IMR-90 (cell line): ENCODE measurements at regions not wholly inside any gene's neighbourhood (a gene's known extent, or its start where the extent isn't known, plus 50 kb on each side); places are given as distances from the start of the nearest gene placed in this dataset.

Experiments
- ATAC-seq: fragments of 200-7000 bp; cut with Tn5 transposase; 2 replicates; pipeline ENCODE4 v1.9.1; 2020; ENCODE audit warnings: low read depth, mild to moderate bottlenecking, moderate library complexity
- BruUV-seq: library from RNA; stranded (reverse); fragments of 400-500 nt; replicated peaks from 2 replicates; lab custom pipeline; 2021; lab: Mats Ljungman, UMichigan
- CTCF ChIA-PET: fragments of 300-600 bp; formaldehyde crosslinking; extraction: SDS; loops from one replicate; lab custom pipeline; 2021; ENCODE audit warnings: antibody characterized with exemption; lab: Yijun Ruan, JAX
- POLR2A ChIA-PET: fragments of 300-600 bp; sonication (Branson Sonifier 250); formaldehyde crosslinking; loops from one replicate; lab custom pipeline; 2022; ENCODE audit warnings: antibody characterized with exemption; ENCODE audit not compliant: unreplicated experiment; lab: Charles Lee
- DNase-seq: peaks from one replicate; pipeline ENCODE4 v3.0.0; 2013
- H2AFZ ChIP-seq: replicated peaks from 2 replicates; pipeline ENCODE3; 2013; ENCODE audit warnings: low read length, mild to moderate bottlenecking; ENCODE audit not compliant: poor library complexity
- H2AK5ac ChIP-seq: 2 replicates; pipeline ENCODE4 v1.6.1; 2013; ENCODE audit warnings: low read depth, low read length, inconsistent platforms
- H2AK9ac ChIP-seq: replicated peaks from 2 replicates; pipeline ENCODE3; 2013; ENCODE audit warnings: mild to moderate bottlenecking, low read depth, low read length, moderate library complexity; ENCODE audit not compliant: poor library complexity
- H2BK120ac ChIP-seq: 2 replicates; pipeline ENCODE4 v1.6.1; 2013; ENCODE audit warnings: low read depth, low read length, inconsistent platforms
- H2BK15ac ChIP-seq: 3 replicates; pipeline ENCODE4 v1.6.1; 2013; ENCODE audit warnings: low read depth, low read length, inconsistent platforms
- H2BK20ac ChIP-seq: 2 replicates; pipeline ENCODE4 v1.6.1; 2013; ENCODE audit warnings: low read depth, mild to moderate bottlenecking, inconsistent platforms, low read length, moderate library complexity
- H2BK5ac ChIP-seq: 2 replicates; pipeline ENCODE4 v1.6.1; 2013; ENCODE audit warnings: mild to moderate bottlenecking, low read depth, low read length, inconsistent platforms; ENCODE audit not compliant: poor library complexity, severe bottlenecking
- H3K14ac ChIP-seq: replicated peaks from 2 replicates; pipeline ENCODE4 v1.6.1; 2013; ENCODE audit warnings: low read depth, low read length, inconsistent platforms
- H3K18ac ChIP-seq: 2 replicates; pipeline ENCODE4 v1.6.1; 2013; ENCODE audit warnings: low read depth, low read length, control low read depth
- H3K23ac ChIP-seq: 2 replicates; pipeline ENCODE4 v1.6.1; 2013; ENCODE audit warnings: low read depth, low read length, inconsistent platforms
- H3K27ac ChIP-seq: 2 replicates; pipeline ENCODE4 v1.5.1; 2013; ENCODE audit warnings: mild to moderate bottlenecking, control low read depth, low read length; ENCODE audit not compliant: insufficient read depth
- H3K27me3 ChIP-seq: 2 replicates; pipeline ENCODE4 v1.6.1; 2013; ENCODE audit warnings: low read length; ENCODE audit not compliant: control insufficient read depth, insufficient read depth
- H3K36me3 ChIP-seq: 2 replicates; pipeline ENCODE4 v1.6.1; 2013; ENCODE audit warnings: low read length, mixed read lengths; ENCODE audit not compliant: control insufficient read depth, insufficient read depth
- H3K4ac ChIP-seq: 2 replicates; pipeline ENCODE4 v1.6.1; 2013; ENCODE audit warnings: low read depth, low read length, inconsistent platforms
- H3K4me1 ChIP-seq: 2 replicates; pipeline ENCODE4 v1.6.1; 2013; ENCODE audit warnings: low read length, mixed read lengths; ENCODE audit not compliant: control insufficient read depth, insufficient read depth
- H3K4me2 ChIP-seq: 2 replicates; pipeline ENCODE4 v1.6.1; 2013; ENCODE audit warnings: low read depth, mild to moderate bottlenecking, control low read depth, low read length, moderate library complexity
- H3K4me3 ChIP-seq: 2 replicates; pipeline ENCODE4 v1.5.1; 2013; ENCODE audit warnings: low read depth, mild to moderate bottlenecking, control low read depth, low read length, moderate library complexity; ENCODE audit not compliant: insufficient read depth
- H3K56ac ChIP-seq: 2 replicates; pipeline ENCODE4 v1.6.1; 2013; ENCODE audit warnings: low read length, inconsistent platforms; ENCODE audit not compliant: insufficient read depth; ENCODE audit errors: extremely low read depth
- H3K79me1 ChIP-seq, 2 experiments: 2 replicates each; pipeline ENCODE4 v1.6.1; 2013; ENCODE audit warnings: low read length in 2 of 2, inconsistent platforms in 1 of 2, low read depth in 1 of 2
- H3K9ac ChIP-seq: 2 replicates; pipeline ENCODE4 v1.6.1; 2013; ENCODE audit warnings: low read depth, low read length, control low read depth
- H3K9me1 ChIP-seq: 2 replicates; pipeline ENCODE4 v1.6.1; 2013; ENCODE audit warnings: low read length, inconsistent platforms; ENCODE audit not compliant: insufficient read depth
- H3K9me3 ChIP-seq: 2 replicates; pipeline ENCODE4 v1.6.1; 2013; ENCODE audit warnings: low read length; ENCODE audit not compliant: control insufficient read depth, insufficient read depth
- H4K20me1 ChIP-seq: 2 replicates; pipeline ENCODE4 v1.6.1; 2013; ENCODE audit warnings: low read length, inconsistent platforms; ENCODE audit not compliant: insufficient read depth
- H4K5ac ChIP-seq: 2 replicates; pipeline ENCODE4 v1.6.1; 2013; ENCODE audit warnings: mild to moderate bottlenecking, low read depth, low read length, control low read depth
- H4K8ac ChIP-seq, 2 experiments: 2 replicates each; pipeline ENCODE4 v1.6.1; 2013; ENCODE audit warnings: low read depth in 2 of 2, low read length in 2 of 2, control low read depth in 1 of 2, inconsistent platforms in 1 of 2
- H4K91ac ChIP-seq: 2 replicates; pipeline ENCODE4 v1.6.1; 2013; ENCODE audit warnings: low read depth, low read length, inconsistent platforms; ENCODE audit not compliant: insufficient read depth
- BHLHE40 ChIP-seq: fragments of 150-350 bp; IDR thresholded peaks from 2 replicates; pipeline ENCODE4 v1.6.1; 2016; ENCODE audit warnings: mild to moderate bottlenecking, low read depth, low read length
- MAFK ChIP-seq: IDR thresholded peaks from 2 replicates; pipeline ENCODE4 v1.6.1; 2012; ENCODE audit warnings: low read depth, low read length, improper control_type of control experiment
- MXI1 ChIP-seq: IDR thresholded peaks from 2 replicates; pipeline ENCODE4 v1.6.1; 2012; ENCODE audit warnings: low read depth, mild to moderate bottlenecking, low read length, moderate library complexity, borderline replicate concordance
- NFE2L2 ChIP-seq: fragments of 150-350 bp; IDR thresholded peaks from 2 replicates; pipeline ENCODE4 v1.6.1; 2016; ENCODE audit warnings: low read depth, mild to moderate bottlenecking, low read length
- RAD21 ChIP-seq: IDR thresholded peaks from 2 replicates; pipeline ENCODE4 v1.6.1; 2012; ENCODE audit warnings: low read length, improper control_type of control experiment
- RFX5 ChIP-seq: IDR thresholded peaks from 2 replicates; pipeline ENCODE4 v1.8.0; 2012; ENCODE audit warnings: low read depth, mild to moderate bottlenecking, low read length, moderate library complexity
- WGBS, 2 experiments: methylation state at CpG; one replicate each; pipeline versions ENCODE4 v1.1.5 to v1.1.7; 2013; ENCODE audit warnings: missing lambda C conversion rate in 2 of 2; ENCODE audit not compliant: insufficient read length in 1 of 2; ENCODE audit errors: extremely low coverage in 2 of 2; 5-methylcytosine and 5-hydroxymethylcytosine counted together
- dilution Hi-C: fragments of 300-500 bp; cut with HindIII; formaldehyde crosslinking; loops from one replicate; pipeline ENCODE4 v1.14.3; 2018; ENCODE audit warnings: low sequenced_read_pairs; ENCODE audit not compliant: unreplicated experiment
- in situ Hi-C: fragments of 300-500 bp; cut with MboI; formaldehyde crosslinking; loops from 3 replicates; pipeline ENCODE4 v1.14.3; 2019; ENCODE audit warnings: low sequenced_read_pairs, inconsistent platforms, mixed read lengths
- intact Hi-C: fragments of 100-400 bp; cut with micrococcal nuclease; formaldehyde crosslinking; loops from 2 replicates; pipeline ENCODE4 v1.10.0; 2022

- TF ChIP-seq NFE2L2 (no peak), BHLHE40 (no peak), RAD21 (no peak), MXI1 (no peak), RFX5 (no peak), MAFK (0 out of 2 replicates have a peak, but pooled peaks have one; percentile 18)
- H2BK5ac ChIP-seq = no peak overlapping the region
- POLR2A ChIA-PET = no interaction called here
- H3K27me3 ChIP-seq = no peaks in the 10 kb centered on the region
- no peak overlapping the region for H3K27ac ChIP-seq
- H3K56ac ChIP-seq = no peak overlapping the region
- CTCF ChIA-PET = no interaction called here
- H3K4me2 ChIP-seq = no peak overlapping the region
- H3K9ac ChIP-seq = no peak overlapping the region
- H3K9me3 ChIP-seq = peaks cover 7% of the 10 kb centered on the region
- no peak overlapping the region for H2AK9ac ChIP-seq
- H3K4me1 ChIP-seq = no peaks in the 10 kb centered on the region
- no peaks in the 10 kb centered on the region for H3K36me3 ChIP-seq
- H2BK15ac ChIP-seq = no peak overlapping the region
- no peak overlapping the region for H2BK20ac ChIP-seq
- no peak overlapping the region for H4K5ac ChIP-seq
- no peaks in the 10 kb centered on the region for H3K9me1 ChIP-seq
- BruUV-seq = no TSS peak
- H4K20me1 ChIP-seq = no peaks in the 10 kb centered on the region
- H3K18ac ChIP-seq = no peak overlapping the region
- no peak overlapping the region for H2AFZ ChIP-seq
- intact Hi-C loops (no loop called here), dilution Hi-C loops (no loop called here), in situ Hi-C loops (no loop called here)
- no peak overlapping the region for H4K8ac ChIP-seq
- H3K4me3 ChIP-seq = no peak overlapping the region
- H4K91ac ChIP-seq = no peak overlapping the region
- DNase-seq = no peak
- no peak overlapping the region for H2BK120ac ChIP-seq
- ATAC-seq = no peak
- no peaks in the 10 kb centered on the region for H3K79me1 ChIP-seq
- H3K14ac ChIP-seq = no peak overlapping the region
- no peak overlapping the region for H3K4ac ChIP-seq
- no peak overlapping the region for H3K23ac ChIP-seq
- H2AK5ac ChIP-seq = no peak overlapping the region
- no CpG with 5 or more reads among the region's 2 CpGs for WGBS, 2 experiments
These were observed 623.9 kb downstream of the DOK5 start for GRCh38 chr20:55099251-55099650.
